GM18507 (cell line): ENCODE measurements at regions not wholly inside any gene's neighbourhood (a gene's known extent, or its start where the extent isn't known, plus 50 kb on each side); places are given as distances from the start of the nearest gene placed in this dataset.

Experiments
- DNase-seq: peaks from one replicate; pipeline ENCODE4 v3.0.0; 2011; ENCODE audit warnings: low read depth; ENCODE audit not compliant: insufficient read length; ENCODE audit errors: extremely low spot score
- FAIRE-seq: peaks from 2 replicates; lab custom pipeline; 2011; peaks lifted over from hg19 to GRCh38; lab: Jason Lieb, UNC

DNA sequence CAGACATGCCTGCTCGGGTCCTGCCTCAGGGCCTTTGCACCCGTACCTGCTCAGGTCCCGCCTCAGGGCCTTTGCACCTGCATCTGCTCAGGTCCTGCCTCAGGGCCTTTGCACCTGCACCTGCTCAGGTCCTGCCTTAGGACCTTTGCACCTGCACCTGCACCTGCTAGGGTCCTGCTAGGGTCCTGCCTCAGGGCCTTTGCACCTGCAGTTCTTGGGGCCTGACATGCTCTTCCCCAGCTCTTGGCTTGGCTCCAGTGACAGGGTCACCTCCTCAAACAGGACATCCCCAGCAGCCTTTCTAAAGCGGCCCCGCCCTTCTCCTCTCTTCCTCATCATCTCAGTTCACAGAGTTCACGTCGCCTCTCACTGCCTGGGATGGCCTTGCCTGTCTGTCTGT is 54.9 kb upstream of the NCOR2 start:
- FAIRE-seq, result no peak
- no peak for DNase-seq

DNA sequence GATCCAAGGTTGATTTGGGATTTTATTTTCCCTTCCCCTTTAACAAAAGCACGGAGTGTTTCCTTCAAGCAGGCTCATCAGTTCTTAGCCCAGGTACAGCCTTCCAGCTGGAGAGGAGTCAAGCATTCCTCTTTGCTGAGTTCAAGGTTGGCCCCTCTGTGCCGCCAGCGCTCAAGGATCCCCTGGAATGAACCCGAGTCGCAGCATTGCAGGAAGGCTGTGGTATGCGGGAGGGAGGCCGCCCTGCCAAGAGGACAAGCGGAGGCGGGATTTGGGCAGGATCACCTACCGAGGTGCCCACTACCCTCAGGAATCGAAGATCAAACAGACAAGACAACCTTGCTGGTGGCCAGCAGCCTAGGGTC is 53.9 kb upstream of the NCOR2 start:
- FAIRE-seq (no peak), DNase-seq (no peak)

DNA sequence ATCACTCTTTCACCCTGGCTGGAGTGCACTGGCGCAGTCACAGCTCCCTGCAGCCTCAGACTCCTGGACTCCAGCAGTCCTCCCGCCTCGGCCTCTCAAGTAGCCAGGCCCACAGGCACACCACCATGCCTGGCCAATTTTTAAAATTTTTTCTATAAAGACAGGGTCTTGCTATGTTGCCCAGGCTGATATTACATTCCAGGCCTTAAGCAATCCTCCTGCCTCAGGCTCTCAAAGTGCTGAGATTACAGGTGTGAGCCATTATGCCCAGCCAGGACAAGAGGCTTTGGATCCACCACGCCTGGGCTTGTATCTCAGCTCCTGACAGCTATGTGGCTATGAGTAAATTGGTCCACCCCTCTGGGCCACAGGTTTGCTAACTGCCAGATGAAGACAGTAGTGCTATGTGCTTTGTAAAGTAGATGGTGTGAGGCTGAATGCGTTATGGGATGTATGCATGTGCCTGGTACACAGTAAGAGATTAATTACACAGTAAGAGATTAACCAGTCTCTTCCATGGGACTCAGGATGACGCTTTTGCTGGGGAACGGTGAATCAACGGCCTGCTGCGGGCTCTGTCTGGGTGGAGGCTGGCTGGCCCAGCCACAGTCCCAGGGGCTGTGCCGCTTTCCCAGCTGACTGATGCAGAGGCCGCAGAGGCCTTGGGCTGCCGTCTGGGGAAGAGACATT is 53.3 kb upstream of the NCOR2 start:
- FAIRE-seq (no peak), DNase-seq (no peak)

DNA sequence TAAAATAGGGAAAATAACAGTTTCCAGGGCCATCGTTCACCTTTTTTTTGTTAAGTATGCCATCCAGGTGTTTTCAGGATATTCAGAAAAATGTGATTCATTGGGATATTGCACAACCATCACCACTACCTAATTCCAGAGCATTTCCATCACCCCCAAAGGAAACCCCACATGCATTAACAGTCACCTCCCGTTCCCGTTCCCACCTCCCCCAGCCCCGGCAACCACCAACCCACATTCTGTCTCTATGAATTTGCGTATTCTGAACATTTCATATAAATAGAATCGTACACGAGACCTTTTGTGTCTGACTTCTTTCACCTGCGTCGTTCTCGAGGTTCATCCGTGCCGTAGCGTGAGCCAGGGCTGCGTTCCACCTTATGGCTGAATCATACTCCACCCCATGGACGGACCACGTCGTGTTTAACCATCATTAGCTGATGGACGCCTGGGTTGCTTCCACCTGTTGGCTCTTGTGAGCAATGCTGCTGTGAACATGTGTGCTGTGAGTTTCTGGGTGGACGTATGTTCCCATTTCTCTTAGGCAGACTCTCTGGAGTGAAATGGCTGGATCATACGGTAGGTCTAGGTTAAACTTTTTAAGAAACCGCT is 51.0 kb upstream of the NCOR2 start:
- no peak for DNase-seq
- no peak for FAIRE-seq

DNA sequence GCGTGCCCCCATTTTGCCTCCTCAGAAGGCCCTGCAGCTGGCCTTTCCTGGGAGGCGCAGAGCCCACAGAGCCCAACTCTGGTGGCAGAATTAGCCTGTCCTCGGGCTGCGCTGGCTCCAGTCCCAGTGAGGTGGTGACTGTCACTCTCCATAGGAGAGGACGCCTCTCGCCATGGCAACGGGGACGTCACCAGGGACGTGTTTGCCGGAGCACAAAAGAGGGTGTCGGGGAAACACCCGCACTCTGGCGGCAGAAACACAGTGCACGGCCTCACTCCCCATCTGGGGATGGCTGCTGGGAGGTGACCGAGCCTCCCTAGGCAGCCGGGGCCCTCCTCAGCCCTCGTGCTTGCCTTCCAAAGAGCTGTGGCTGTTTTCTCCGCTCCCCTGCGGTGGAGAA is 50.2 kb upstream of the NCOR2 start:
- no peak for FAIRE-seq
- DNase-seq, result no peak
